Endothelial cell of umbilical vein (primary cell): ENCODE measurements at regions not wholly inside any gene's neighbourhood (a gene's known extent, or its start where the extent isn't known, plus 50 kb on each side); places are given as distances from the start of the nearest gene placed in this dataset.

Source experiments
- BruUV-seq: library from RNA; stranded (reverse); fragments of 400-500 nt; replicated peaks from 2 replicates; lab custom pipeline; 2021; lab: Mats Ljungman, UMichigan
- CTCF ChIA-PET: fragments of 300-600, 350-600 bp; sonication (Branson Sonifier 250); formaldehyde crosslinking; loops from one replicate; lab custom pipeline; 2021; ENCODE audit warnings: antibody characterized with exemption, inconsistent platforms; lab: Charles Lee
- POLR2A ChIA-PET: fragments of 300-600, 350-600 bp; sonication (Branson Sonifier 250); formaldehyde crosslinking; loops from one replicate; lab custom pipeline; 2021; ENCODE audit warnings: antibody characterized with exemption, inconsistent platforms; lab: Charles Lee
- DNase-seq: peaks from one replicate; pipeline ENCODE4 v3.0.0-alpha.2; 2011; ENCODE audit warnings: low read depth, low spot score
- FAIRE-seq: peaks from 2 replicates; lab custom pipeline; 2011; peaks lifted over from hg19 to GRCh38; lab: Jason Lieb, UNC
- H2AFZ ChIP-seq: 2 replicates; pipeline ENCODE4 v1.6.0; 2012; ENCODE audit warnings: low read depth, low read length, control low read depth, inconsistent platforms
- H3K27ac ChIP-seq: 2 replicates; pipeline ENCODE4 v1.5.1; 2011; ENCODE audit warnings: low read depth, mild to moderate bottlenecking, control low read depth, low read length, moderate library complexity; ENCODE audit not compliant: insufficient read depth
- H3K27me3 ChIP-seq, 2 experiments: 2 replicates each; pipeline versions ENCODE4 v1.6.0 to v1.6.1; 2011; ENCODE audit warnings: low read length in 2 of 2, mixed read lengths in 1 of 2; ENCODE audit not compliant: control insufficient read depth in 2 of 2, insufficient read depth in 2 of 2
- H3K36me3 ChIP-seq, 2 experiments: 2 replicates in 1 of 2; 3 replicates in 1 of 2; pipeline ENCODE4 v1.5.1; 2011; ENCODE audit warnings: low read length in 2 of 2, mild to moderate bottlenecking in 1 of 2, moderate library complexity in 1 of 2; ENCODE audit not compliant: control insufficient read depth in 2 of 2, insufficient read depth in 2 of 2; ENCODE audit errors: extremely low read depth in 1 of 2
- H3K4me1 ChIP-seq: 3 replicates; pipeline ENCODE4 v1.5.1; 2011; ENCODE audit warnings: mild to moderate bottlenecking, low read length; ENCODE audit not compliant: control insufficient read depth, insufficient read depth; ENCODE audit errors: extremely low read depth
- H3K4me2 ChIP-seq: 2 replicates; pipeline ENCODE4 v1.6.1; 2011; ENCODE audit warnings: low read length, control low read depth, mixed read lengths; ENCODE audit not compliant: insufficient read depth
- H3K4me3 ChIP-seq, 3 experiments: fragments of 200-600 bp in 1 of 3; sonication (generic), shearing (Covaris generic) in 1 of 3; replicated peaks in 1 of 3; 2 replicates each; pipeline ENCODE4 v1.5.1; 2011 to 2016; ENCODE audit warnings: control low read depth in 3 of 3, low read length in 3 of 3, mild to moderate bottlenecking in 2 of 3, inconsistent platforms in 1 of 3, low read depth in 1 of 3, moderate library complexity in 1 of 3; ENCODE audit not compliant: insufficient read depth in 1 of 3
- H3K79me2 ChIP-seq: 2 replicates; pipeline ENCODE4 v1.6.0; 2012; ENCODE audit warnings: low read length, inconsistent platforms; ENCODE audit not compliant: control insufficient read depth, insufficient read depth
- H3K9ac ChIP-seq: replicated peaks from 2 replicates; pipeline ENCODE3; 2011; ENCODE audit warnings: low read length, control low read depth; ENCODE audit not compliant: insufficient read depth; ENCODE audit errors: extremely low read depth
- H3K9me1 ChIP-seq: replicated peaks from 3 replicates; pipeline ENCODE4 v1.6.0; 2011; ENCODE audit warnings: mild to moderate bottlenecking, low read length; ENCODE audit not compliant: control insufficient read depth, insufficient read depth; ENCODE audit errors: extremely low read depth
- H3K9me3 ChIP-seq: replicated peaks from 2 replicates; pipeline ENCODE4 v1.5.1; 2012; ENCODE audit warnings: low read length, inconsistent platforms; ENCODE audit not compliant: control insufficient read depth, insufficient read depth
- H4K20me1 ChIP-seq: replicated peaks from 2 replicates; pipeline ENCODE3; 2011; ENCODE audit warnings: mild to moderate bottlenecking, low read length; ENCODE audit not compliant: control insufficient read depth, insufficient read depth; ENCODE audit errors: extremely low read depth
- CTCF ChIP-seq, 2 donors: IDR thresholded peaks; 1 replicate in 1 of 2; 2 replicates in 1 of 2; pipeline ENCODE4 v1.5.1; 2011; ENCODE audit warnings: low read length in 2 of 2, mild to moderate bottlenecking in 2 of 2, moderate library complexity in 2 of 2, control low read depth in 1 of 2, inconsistent platforms in 1 of 2, low read depth in 1 of 2; ENCODE audit not compliant: insufficient read depth in 1 of 2; ENCODE audit errors: extremely low read depth in 1 of 2
- EZH2 ChIP-seq: IDR thresholded peaks from 2 replicates; pipeline ENCODE4 v1.6.1; 2012; ENCODE audit warnings: borderline replicate concordance, low read depth, mild to moderate bottlenecking, moderate library complexity, low read length, inconsistent platforms; ENCODE audit not compliant: severe bottlenecking
- FOS ChIP-seq: IDR thresholded peaks from 2 replicates; pipeline ENCODE4 v1.6.1; 2011; ENCODE audit warnings: mild to moderate bottlenecking, low read length, moderate library complexity, borderline replicate concordance; ENCODE audit not compliant: insufficient read depth
- GATA2 ChIP-seq: IDR thresholded peaks from 2 replicates; pipeline ENCODE4 v1.7.0; 2011; ENCODE audit warnings: low read depth, mild to moderate bottlenecking, moderate library complexity, mixed read lengths, low read length; ENCODE audit not compliant: insufficient read length, insufficient read depth
- JUN ChIP-seq: IDR thresholded peaks from 2 replicates; pipeline ENCODE4 v1.6.1; 2011; ENCODE audit warnings: borderline replicate concordance, low read depth; ENCODE audit not compliant: insufficient read length, insufficient read depth
- MAX ChIP-seq: IDR thresholded peaks from 2 replicates; pipeline ENCODE4 v1.6.1; 2011; ENCODE audit not compliant: insufficient read depth, insufficient read length
- MYC ChIP-seq: IDR thresholded peaks from one replicate; pipeline ENCODE4 v1.6.1; 2011; ENCODE audit warnings: mild to moderate bottlenecking, low read depth, low read length
- POLR2A ChIP-seq: IDR thresholded peaks from 2 replicates; pipeline ENCODE4 v1.6.1; 2012; ENCODE audit warnings: low read depth, mild to moderate bottlenecking, control low read depth, low read length
- POLR2AphosphoS5 ChIP-seq: IDR thresholded peaks from 2 replicates; pipeline ENCODE4 v1.6.1; 2012; ENCODE audit warnings: low read depth, mild to moderate bottlenecking, control low read depth, low read length, moderate library complexity; ENCODE audit not compliant: insufficient read depth
- dilution Hi-C: fragments of 300-500 bp; cut with MboI; formaldehyde crosslinking; loops from one replicate; pipeline ENCODE4 v1.15.0; 2019; ENCODE audit warnings: low sequenced_read_pairs; ENCODE audit not compliant: extremely low pct_ligation_motif_present
- intact Hi-C: fragments of 100-400 bp; cut with micrococcal nuclease; formaldehyde crosslinking; loops from one replicate; pipeline ENCODE4 v1.10.0; 2022

- H3K27ac ChIP-seq: no peak overlapping the region
- H3K36me3 ChIP-seq: no peaks in the 10 kb centered on the region
- no peak overlapping the region for H2AFZ ChIP-seq
- H3K9ac ChIP-seq: no peak overlapping the region
- TF ChIP-seq JUN: no peak
- no peaks in the 10 kb centered on the region for H3K9me1 ChIP-seq
- H3K9me3 ChIP-seq: no peaks in the 10 kb centered on the region
- no peak for DNase-seq
- intact Hi-C loops: no loop called here
- no peaks in the 10 kb centered on the region for H4K20me1 ChIP-seq
- FAIRE-seq: no peak
- ChIA-PET CTCF (no interaction called here), POLR2A (no interaction called here)
- H3K79me2 ChIP-seq: no peaks in the 10 kb centered on the region
- dilution Hi-C loops: no loop called here
- BruUV-seq: no TSS peak
- H3K4me1 ChIP-seq: no peaks in the 10 kb centered on the region
- H3K4me3 ChIP-seq: no peak overlapping the region
- H3K27me3 ChIP-seq: no peaks in the 10 kb centered on the region
- H3K4me2 ChIP-seq: no peak overlapping the region
Observed at GRCh38 chr1:162966613-162967012, 102.5 kb upstream of the RGS4 start.

GRCh38 chr1:162964901-162965300, 103.9 kb upstream of the CCDC190 start:
- DNase-seq: no peak
- FAIRE-seq: no peak
- Histone ChIP-seq H3K27me3 (no peaks in the 10 kb centered on the region), H3K4me1 (no peaks in the 10 kb centered on the region), H3K79me2 (no peaks in the 10 kb centered on the region), H2AFZ (no peak overlapping the region), H3K36me3 (no peaks in the 10 kb centered on the region), H4K20me1 (no peaks in the 10 kb centered on the region), H3K9ac (no peak overlapping the region), H3K9me3 (no peaks in the 10 kb centered on the region), H3K27ac (no peak overlapping the region), H3K4me2 (no peak overlapping the region), H3K4me3 (no peak overlapping the region), H3K9me1 (no peaks in the 10 kb centered on the region)
- no peak for TF ChIP-seq EZH2
- no peak for TF ChIP-seq POLR2AphosphoS5
- no peak for TF ChIP-seq POLR2A
- no peak for TF ChIP-seq FOS
- no peak for TF ChIP-seq GATA2
- TF ChIP-seq MYC: no peak
- no peak for TF ChIP-seq MAX
- TF ChIP-seq CTCF (IDR thresholded peaks at IDR 0.05; ENCODE audit: extremely low read depth in 1 of 2, insufficient read depth in 1 of 2, low read depth in 1 of 2, low read length in 2 of 2): no peak
- TF ChIP-seq JUN: no peak
- intact Hi-C loops: no loop called here
- CTCF ChIA-PET: no interaction called here
- BruUV-seq: no TSS peak
- dilution Hi-C loops: no loop called here
- POLR2A ChIA-PET: no interaction called here
